ENCODE measurements at regions not wholly inside any gene's neighbourhood (a gene's known extent, or its start where the extent isn't known, plus 50 kb on each side); places are given as distances from the start of the nearest gene placed in this dataset.

DNA sequence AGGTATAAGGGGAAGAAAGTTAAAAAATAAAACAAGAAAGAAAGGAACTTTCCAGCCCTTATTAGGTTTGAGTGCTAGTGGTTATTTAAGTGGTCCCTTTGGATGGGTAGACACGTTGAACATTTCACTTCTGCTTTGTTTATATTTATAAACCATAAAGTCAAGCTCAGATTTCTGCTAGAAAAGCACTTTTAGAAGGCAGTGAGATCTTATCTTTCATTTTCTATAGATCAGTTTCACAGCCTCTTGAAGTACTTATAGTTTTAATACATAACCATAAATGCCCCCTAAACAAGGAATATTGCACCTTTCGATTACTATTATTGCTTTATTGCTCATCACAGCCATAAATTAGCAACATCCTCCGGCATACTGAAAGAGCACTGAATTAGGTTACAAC, 446.8 kb upstream of the PLXNA2 start:
- TF ChIP-seq CTCF (conservative IDR thresholded peaks at IDR 0.05; ENCODE audit: low read length) = no peak
- no peak for TF ChIP-seq EZH2phosphoT487 (IDR thresholded peaks at IDR 0.05; ENCODE audit: borderline replicate concordance)

Data from Loucy (cell line).